Fibroblast of skin of abdomen (primary cell): ENCODE measurements at regions not wholly inside any gene's neighbourhood (a gene's known extent, or its start where the extent isn't known, plus 50 kb on each side); places are given as distances from the start of the nearest gene placed in this dataset.
A peak's percentile ranks its signal among the peaks of the same experiment; 100 is the strongest.
"Not testable (repeated sequence)": the region's sequence is repeated elsewhere in the genome, so short reads cannot be mapped to it uniquely, and the experiment has no call there.

Experiments
- DNase-seq: peaks from one replicate; pipeline ENCODE4 v3.0.0-alpha.2; 2013

DNA sequence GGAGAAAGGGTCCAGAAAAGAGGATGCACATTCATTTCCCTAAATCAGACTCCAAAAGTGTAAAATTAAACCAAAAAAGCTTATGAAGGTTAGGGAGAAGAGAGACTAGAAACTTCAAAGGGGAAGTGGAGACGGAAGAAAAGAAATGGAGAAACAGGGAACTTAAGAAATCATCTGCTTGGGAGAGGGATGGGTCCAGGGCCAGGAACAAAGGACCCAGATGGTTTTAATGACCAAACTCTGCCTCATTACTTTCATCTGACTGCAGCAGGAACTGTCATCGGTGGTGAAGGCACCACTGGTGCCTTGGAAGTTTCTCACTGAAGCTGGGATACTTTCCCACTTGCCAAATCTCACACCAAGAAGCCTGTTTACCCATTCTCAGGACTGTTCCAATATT lies 70.5 kb upstream of the SLC4A7 start:
- peak; percentile 45 for DNase-seq

DNA sequence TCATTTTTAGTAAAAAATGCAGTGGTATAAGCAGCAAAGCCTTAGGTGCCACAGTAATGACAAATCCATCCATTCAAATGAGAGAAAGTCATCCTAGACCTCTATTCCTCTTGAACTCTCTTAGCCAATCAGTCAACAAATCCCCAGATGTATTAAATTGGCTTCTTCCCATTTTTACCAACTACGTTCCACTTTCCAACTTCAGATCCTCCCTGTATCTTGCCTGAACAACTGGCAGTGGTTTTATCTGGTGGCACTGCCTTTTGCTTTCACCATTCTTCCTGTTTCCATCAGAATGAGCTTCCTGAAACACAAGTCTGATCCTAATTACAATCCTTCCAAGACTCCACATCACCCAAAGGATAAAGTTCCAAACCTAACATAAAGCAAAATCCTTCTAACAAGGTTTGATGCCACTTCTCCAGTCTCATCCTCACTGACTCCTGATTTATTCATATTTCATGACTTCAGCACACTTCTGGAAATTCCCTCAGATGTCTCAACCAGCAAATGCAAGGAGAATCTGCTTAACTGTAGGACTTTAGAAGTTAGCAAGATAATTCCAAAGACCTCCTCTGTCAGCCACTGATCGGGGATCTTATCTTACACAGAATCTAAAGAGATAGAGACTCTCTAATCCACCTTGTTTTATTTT lies 69.8 kb upstream of the SLC4A7 start:
- DNase-seq, result peak; percentile 51

GRCh38 chr3:27552708-27553107 lies 68.5 kb upstream of the SLC4A7 start:
- peak; percentile 93 for DNase-seq

- not testable (repeated sequence) for DNase-seq
Measured at GRCh38 chr3:27551413-27551812, 67.2 kb upstream of the SLC4A7 start.

DNA sequence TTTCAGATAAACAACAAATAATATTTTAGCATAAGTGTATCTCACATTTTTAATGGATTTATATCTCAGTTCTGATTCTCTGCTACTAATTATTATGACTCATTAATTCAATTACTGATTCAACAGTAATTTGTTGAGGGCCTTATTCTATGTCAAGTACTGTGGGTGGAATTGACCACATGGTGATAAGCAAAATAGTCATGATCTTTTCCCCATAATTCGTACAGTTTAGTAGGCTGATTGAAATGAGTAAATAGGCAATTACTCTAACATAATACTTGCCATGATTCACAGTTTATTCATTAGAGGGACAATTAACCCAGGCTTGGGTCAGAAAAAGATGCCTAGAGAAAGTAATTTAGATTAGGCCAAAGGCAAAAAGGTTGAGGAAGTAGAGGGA lies 60.9 kb upstream of the SLC4A7 start:
- DNase-seq, result no peak

DNA sequence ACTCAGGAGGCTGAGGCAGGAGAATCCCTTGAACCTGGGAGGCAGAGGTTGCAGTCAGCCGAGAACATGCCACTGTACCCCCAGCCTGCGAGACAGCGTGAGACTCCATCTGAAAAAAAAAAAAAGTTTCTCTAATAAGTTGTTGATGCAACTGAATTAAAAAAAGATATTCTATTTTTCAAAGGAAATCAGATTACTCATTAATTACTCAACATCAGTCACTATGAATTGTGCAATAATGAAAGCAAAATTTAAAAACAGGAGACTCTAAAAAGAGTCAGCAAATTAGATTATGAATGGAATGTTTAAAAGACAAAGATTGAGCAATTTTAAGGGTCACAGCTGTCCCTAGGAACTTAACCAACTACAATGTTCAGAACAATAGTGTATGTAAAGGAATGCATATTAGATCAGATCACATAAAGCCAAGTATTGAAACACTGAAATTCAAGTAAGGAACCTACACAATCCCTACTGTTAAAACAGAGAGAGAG lies 60.2 kb upstream of the SLC4A7 start:
- DNase-seq, result peak; percentile 86

GRCh38 chr3:27542476-27542875 lies 58.3 kb upstream of the SLC4A7 start:
- DNase-seq, result no peak

DNA sequence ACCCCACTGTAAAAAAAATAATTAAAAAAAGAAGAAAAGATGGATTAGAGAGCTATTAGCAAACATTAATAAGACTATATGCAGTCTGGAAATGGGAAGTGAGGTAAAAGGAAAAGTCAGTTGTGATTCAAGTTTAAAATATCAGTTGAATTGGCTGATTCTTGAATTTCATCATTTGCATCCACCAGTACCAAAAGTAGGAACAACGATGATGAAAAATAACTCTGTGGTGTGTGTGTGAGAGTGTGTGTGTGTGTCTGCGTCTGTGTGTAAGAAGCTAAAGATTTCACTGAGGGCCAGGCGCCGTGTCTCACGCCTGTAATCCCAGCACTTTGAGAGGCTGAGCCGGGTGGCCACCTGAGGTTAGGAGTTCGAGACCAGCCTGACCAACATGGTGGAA lies 56.0 kb upstream of the SLC4A7 start:
- DNase-seq, result no peak

GRCh38 chr3:27536491-27536890 lies 52.3 kb upstream of the SLC4A7 start:
- DNase-seq, result no peak

GRCh38 chr3:27535809-27536392 lies 51.7 kb upstream of the SLC4A7 start:
- DNase-seq, result peak; percentile 59

- DNase-seq, result peak; percentile 99
Measured at GRCh38 chr3:27533718-27534573, 49.8 kb upstream of the SLC4A7 start.
